OCI-LY1 (cell line): ENCODE measurements at regions not wholly inside any gene's neighbourhood (a gene's known extent, or its start where the extent isn't known, plus 50 kb on each side); places are given as distances from the start of the nearest gene placed in this dataset.
"Not testable (repeated sequence)": the region's sequence is repeated elsewhere in the genome, so short reads cannot be mapped to it uniquely, and the experiment has no call there.

Experiments used
- H2AFZ ChIP-seq: fragments of 200-600 bp; sonication (generic), shearing (Covaris generic); 2 replicates; pipeline ENCODE4 v1.6.0; 2014; ENCODE audit warnings: antibody characterized with exemption, mild to moderate bottlenecking, low read length
- H3F3A ChIP-seq: fragments of 200-600 bp; sonication (generic), shearing (Covaris generic); 2 replicates; pipeline ENCODE4 v1.6.0; 2014; ENCODE audit warnings: mild to moderate bottlenecking, antibody characterized with exemption, low read length, moderate library complexity; ENCODE audit not compliant: insufficient read depth
- H3K27ac ChIP-seq: fragments of 200-600 bp; sonication (generic); 2 replicates; pipeline ENCODE4 v1.5.1; 2014; ENCODE audit warnings: low read length, mixed run types, mild to moderate bottlenecking, low read depth; ENCODE audit not compliant: poor library complexity, severe bottlenecking
- H3K27me3 ChIP-seq: fragments of 200-600 bp; sonication (generic); 2 replicates; pipeline ENCODE4 v1.6.0; 2014; ENCODE audit warnings: antibody characterized with exemption, mild to moderate bottlenecking, low read length, moderate library complexity; ENCODE audit not compliant: insufficient read depth
- H3K36me3 ChIP-seq: fragments of 200-600 bp; sonication (generic); 2 replicates; pipeline ENCODE4 v1.6.1; 2014; ENCODE audit warnings: mild to moderate bottlenecking, antibody characterized with exemption, low read length, moderate library complexity, mixed read lengths; ENCODE audit not compliant: insufficient read depth
- H3K4me1 ChIP-seq: fragments of 200-600 bp; sonication (generic); 2 replicates; pipeline ENCODE4 v1.5.1; 2014; ENCODE audit warnings: mild to moderate bottlenecking, low read length, moderate library complexity; ENCODE audit not compliant: insufficient read depth, severe bottlenecking
- H3K4me2 ChIP-seq: fragments of 200-600 bp; sonication (generic), shearing (Covaris generic); 2 replicates; pipeline ENCODE4 v1.6.1; 2014; ENCODE audit warnings: low read length
- H3K4me3 ChIP-seq: fragments of 200-600 bp; sonication (generic); 2 replicates; pipeline ENCODE4 v1.5.1; 2014; ENCODE audit warnings: low read length, low read depth, mild to moderate bottlenecking, mixed read lengths; ENCODE audit not compliant: poor library complexity, severe bottlenecking
- H3K79me2 ChIP-seq: fragments of 200-600 bp; shearing (Covaris generic); 2 replicates; pipeline ENCODE4 v1.6.1; 2016; ENCODE audit warnings: mixed run types, low read length, mixed read lengths; ENCODE audit not compliant: insufficient read depth
- H3K9ac ChIP-seq: fragments of 200-600 bp; sonication (generic), shearing (Covaris generic); 2 replicates; pipeline ENCODE4 v1.6.1; 2014; ENCODE audit warnings: mild to moderate bottlenecking, low read length, mixed read lengths
- H3K9me2 ChIP-seq: fragments of 200-600 bp; sonication (generic), shearing (Covaris generic); 2 replicates; pipeline ENCODE4 v1.6.1; 2014; ENCODE audit warnings: low read depth, mild to moderate bottlenecking, low read length, mixed read lengths
- H3K9me3 ChIP-seq: fragments of 200-600 bp; shearing (Covaris generic); 2 replicates; pipeline ENCODE4 v1.6.1; 2014; ENCODE audit warnings: low read length, mixed read lengths
- H4K20me1 ChIP-seq: fragments of 200-600 bp; sonication (generic), shearing (Covaris generic); 2 replicates; pipeline ENCODE4 v1.6.0; 2016; ENCODE audit warnings: mild to moderate bottlenecking, low read length; ENCODE audit not compliant: insufficient read depth
- CTCF ChIP-seq: fragments of 200-600 bp; sonication (generic), shearing (Covaris generic); IDR thresholded peaks from 2 replicates; pipeline ENCODE4 v1.5.1; 2017; ENCODE audit warnings: mild to moderate bottlenecking, antibody characterized with exemption, low read length, moderate library complexity, mixed read lengths
- EZH2 ChIP-seq: fragments of 200-600 bp; sonication (generic), shearing (Covaris generic); IDR thresholded peaks from 2 replicates; pipeline ENCODE4 v1.8.0; 2017; ENCODE audit warnings: borderline replicate concordance, mixed run types, mild to moderate bottlenecking, antibody characterized with exemption, low read length, moderate library complexity, mixed read lengths

- Histone ChIP-seq H3K4me1 (no peaks in the 10 kb centered on the region), H4K20me1 (no peaks in the 10 kb centered on the region), H3K4me3 (no peak overlapping the region), H3K4me2 (no peak overlapping the region), H3K79me2 (no peaks in the 10 kb centered on the region), H3F3A (no peaks in the 10 kb centered on the region), H3K9ac (no peak overlapping the region), H2AFZ (no peak overlapping the region), H3K9me3 (no peaks in the 10 kb centered on the region; the same call in 1 of the 2 replicates), H3K27me3 (no peaks in the 10 kb centered on the region), H3K27ac (no peak overlapping the region), H3K36me3 (no peaks in the 10 kb centered on the region), H3K9me2 (no peaks in the 10 kb centered on the region)
- TF ChIP-seq EZH2 (no peak), CTCF (no peak)
Observed at GRCh38 chr10:125236091-125236490, 75.7 kb upstream of the CTBP2 start.

- no peaks in the 10 kb centered on the region for H3K4me1 ChIP-seq
- H3K9me3 ChIP-seq, result no peaks in the 10 kb centered on the region; the same call in 1 of the 2 replicates
- H4K20me1 ChIP-seq, result no peaks in the 10 kb centered on the region
- no peak overlapping the region for H3K9ac ChIP-seq
- no peak overlapping the region for H3K4me2 ChIP-seq
- no peaks in the 10 kb centered on the region for H3K9me2 ChIP-seq
- H3K4me3 ChIP-seq, result no peak overlapping the region
- no peaks in the 10 kb centered on the region for H3K27me3 ChIP-seq
- no peaks in the 10 kb centered on the region for H3K36me3 ChIP-seq
- H3F3A ChIP-seq, result no peaks in the 10 kb centered on the region
- H2AFZ ChIP-seq, result no peak overlapping the region
- no peak overlapping the region for H3K27ac ChIP-seq
- TF ChIP-seq CTCF (no peak), EZH2 (no peak)
- H3K79me2 ChIP-seq, result no peaks in the 10 kb centered on the region
Observed at GRCh38 chr10:125235093-125236069, 75.0 kb upstream of the CTBP2 start.

- H3K27ac ChIP-seq, H3K4me1 ChIP-seq, H2AFZ ChIP-seq, H3K9ac ChIP-seq, H3K4me3 ChIP-seq, H3K4me2 ChIP-seq, H3K9me3 ChIP-seq, H4K20me1 ChIP-seq, H3K27me3 ChIP-seq, H3K36me3 ChIP-seq, H3F3A ChIP-seq, H3K79me2 ChIP-seq, H3K9me2 ChIP-seq: not testable (repeated sequence)
Observed at GRCh38 chr10:125234576-125234975, 74.2 kb upstream of the CTBP2 start.

- no peaks in the 10 kb centered on the region for H3F3A ChIP-seq
- H3K4me3 ChIP-seq, result no peak overlapping the region
- no peaks in the 10 kb centered on the region for H3K27me3 ChIP-seq
- H3K36me3 ChIP-seq, result no peaks in the 10 kb centered on the region
- H4K20me1 ChIP-seq, result no peaks in the 10 kb centered on the region
- no peak overlapping the region for H3K4me2 ChIP-seq
- H3K4me1 ChIP-seq, result no peaks in the 10 kb centered on the region
- H3K79me2 ChIP-seq, result no peaks in the 10 kb centered on the region
- no peak overlapping the region for H3K9ac ChIP-seq
- H3K9me3 ChIP-seq, result no peaks in the 10 kb centered on the region; the same call in 1 of the 2 replicates
- no peak overlapping the region for H2AFZ ChIP-seq
- H3K27ac ChIP-seq, result no peak overlapping the region
- H3K9me2 ChIP-seq, result no peaks in the 10 kb centered on the region
- TF ChIP-seq EZH2 (no peak), CTCF (no peak)
Observed at GRCh38 chr10:125233726-125234125, 73.4 kb upstream of the CTBP2 start.
